HEK293 (cell line): ENCODE measurements at regions not wholly inside any gene's neighbourhood (a gene's known extent, or its start where the extent isn't known, plus 50 kb on each side); places are given as distances from the start of the nearest gene placed in this dataset.

ENCODE experiments used
- HOXA7 ChIP-seq: sonication (generic); formaldehyde crosslinking; IDR thresholded peaks from 2 replicates; pipeline ENCODE4 v1.8.1; 2022; ENCODE audit warnings: missing genetic modification reagents, borderline replicate concordance
- OSR2 ChIP-seq: fragments of 450-650 bp; formaldehyde crosslinking; IDR thresholded peaks from 2 replicates; pipeline ENCODE4 v1.5.1; 2016; ENCODE audit warnings: missing biosample characterization, missing genetic modification characterization
- REST ChIP-seq: fragments of 450-650 bp; formaldehyde crosslinking; IDR thresholded peaks from 2 replicates; pipeline ENCODE4 v1.5.1; 2016; ENCODE audit warnings: missing biosample characterization, missing genetic modification characterization
- YY1 ChIP-seq: fragments of 450-650 bp; formaldehyde crosslinking; IDR thresholded peaks from 2 replicates; pipeline ENCODE4 v1.5.1; 2018; ENCODE audit warnings: missing biosample characterization, missing genetic modification characterization
- ZBTB26 ChIP-seq: fragments of 450-650 bp; formaldehyde crosslinking; optimal IDR thresholded peaks from 2 replicates; pipeline ENCODE3; 2016; ENCODE audit warnings: missing biosample characterization, mild to moderate bottlenecking, missing genetic modification characterization
- ZNF114 ChIP-seq: fragments of 450-650 bp; formaldehyde crosslinking; IDR thresholded peaks from 2 replicates; pipeline ENCODE4 v1.5.0; 2017; ENCODE audit warnings: missing biosample characterization, missing genetic modification characterization
- ZNF146 ChIP-seq: fragments of 450-650 bp; formaldehyde crosslinking; IDR thresholded peaks from 2 replicates; pipeline ENCODE4 v1.5.1; 2016; ENCODE audit warnings: missing biosample characterization, missing genetic modification characterization
- ZNF24 ChIP-seq: fragments of 450-650 bp; formaldehyde crosslinking; IDR thresholded peaks from 2 replicates; pipeline ENCODE4 v1.5.1; 2016; ENCODE audit warnings: missing biosample characterization, missing genetic modification characterization
- ZNF624 ChIP-seq: fragments of 450-650 bp; formaldehyde crosslinking; IDR thresholded peaks from 2 replicates; pipeline ENCODE4 v1.5.1; 2017; ENCODE audit warnings: missing biosample characterization, missing genetic modification characterization
- ZNF747 ChIP-seq: fragments of 450-650 bp; formaldehyde crosslinking; IDR thresholded peaks from 2 replicates; pipeline ENCODE4 v1.5.1; 2016; ENCODE audit warnings: missing biosample characterization, missing genetic modification characterization
- ZNF791 ChIP-seq: fragments of 450-650 bp; formaldehyde crosslinking; IDR thresholded peaks from 2 replicates; pipeline ENCODE4 v1.5.1; 2016; ENCODE audit warnings: missing biosample characterization, missing genetic modification characterization
- ZSCAN4 ChIP-seq: fragments of 450-650 bp; formaldehyde crosslinking; IDR thresholded peaks from 2 replicates; pipeline ENCODE4 v1.5.1; 2017; ENCODE audit warnings: missing biosample characterization, missing genetic modification characterization
- TF ChIP-seq, protein P1 (sequence below): fragments of 450-650 bp; formaldehyde crosslinking; IDR thresholded peaks from 2 replicates; pipeline ENCODE4 v1.5.1; 2016; ENCODE audit warnings: missing biosample characterization, missing genetic modification characterization
- TF ChIP-seq, protein P2 (sequence below): sonication (generic); formaldehyde crosslinking; IDR thresholded peaks from 2 replicates; pipeline ENCODE4 v1.8.1; 2022; ENCODE audit warnings: mild to moderate bottlenecking, moderate library complexity, missing genetic modification reagents

DNA sequence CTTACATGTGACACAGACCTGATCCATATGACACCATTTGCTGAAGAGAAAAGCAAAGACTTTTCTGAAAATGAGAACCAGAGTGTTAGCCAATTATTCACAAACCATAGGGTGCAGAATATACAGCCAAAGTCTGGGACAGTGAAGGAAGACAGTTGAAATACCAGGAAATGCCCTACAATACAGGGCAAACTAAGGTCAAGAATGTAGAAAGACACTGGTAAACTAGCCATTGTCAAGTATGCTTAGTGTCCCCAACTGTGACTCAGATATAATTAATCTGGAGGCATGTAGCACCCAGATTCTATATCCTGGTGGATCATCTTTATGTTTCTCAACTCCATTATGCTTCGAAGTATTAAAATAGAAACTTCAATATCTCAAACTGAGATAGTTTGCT lies 200.9 kb upstream of the FSTL5 start:
- TF ChIP-seq ZNF146 (tag by site-specific recombination) (no peak), ZNF624 (tag by site-specific recombination) (no peak), ZNF114 (no peak), ZNF747 (no peak), YY1 (no peak), REST (tag by site-specific recombination) (no peak), ZNF24 (tag by site-specific recombination) (no peak), ZNF791 (tag by site-specific recombination) (no peak), HOXA7 (CRISPR knock-in tag) (no peak), ZSCAN4 (tag by site-specific recombination) (no peak), ZBTB26 (tag by site-specific recombination) (no peak), OSR2 (tag by site-specific recombination) (no peak)
- TF ChIP-seq, protein P1, sequence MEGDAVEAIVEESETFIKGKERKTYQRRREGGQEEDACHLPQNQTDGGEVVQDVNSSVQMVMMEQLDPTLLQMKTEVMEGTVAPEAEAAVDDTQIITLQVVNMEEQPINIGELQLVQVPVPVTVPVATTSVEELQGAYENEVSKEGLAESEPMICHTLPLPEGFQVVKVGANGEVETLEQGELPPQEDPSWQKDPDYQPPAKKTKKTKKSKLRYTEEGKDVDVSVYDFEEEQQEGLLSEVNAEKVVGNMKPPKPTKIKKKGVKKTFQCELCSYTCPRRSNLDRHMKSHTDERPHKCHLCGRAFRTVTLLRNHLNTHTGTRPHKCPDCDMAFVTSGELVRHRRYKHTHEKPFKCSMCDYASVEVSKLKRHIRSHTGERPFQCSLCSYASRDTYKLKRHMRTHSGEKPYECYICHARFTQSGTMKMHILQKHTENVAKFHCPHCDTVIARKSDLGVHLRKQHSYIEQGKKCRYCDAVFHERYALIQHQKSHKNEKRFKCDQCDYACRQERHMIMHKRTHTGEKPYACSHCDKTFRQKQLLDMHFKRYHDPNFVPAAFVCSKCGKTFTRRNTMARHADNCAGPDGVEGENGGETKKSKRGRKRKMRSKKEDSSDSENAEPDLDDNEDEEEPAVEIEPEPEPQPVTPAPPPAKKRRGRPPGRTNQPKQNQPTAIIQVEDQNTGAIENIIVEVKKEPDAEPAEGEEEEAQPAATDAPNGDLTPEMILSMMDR (tag by site-specific recombination) = no peak
- TF ChIP-seq, protein P2, sequence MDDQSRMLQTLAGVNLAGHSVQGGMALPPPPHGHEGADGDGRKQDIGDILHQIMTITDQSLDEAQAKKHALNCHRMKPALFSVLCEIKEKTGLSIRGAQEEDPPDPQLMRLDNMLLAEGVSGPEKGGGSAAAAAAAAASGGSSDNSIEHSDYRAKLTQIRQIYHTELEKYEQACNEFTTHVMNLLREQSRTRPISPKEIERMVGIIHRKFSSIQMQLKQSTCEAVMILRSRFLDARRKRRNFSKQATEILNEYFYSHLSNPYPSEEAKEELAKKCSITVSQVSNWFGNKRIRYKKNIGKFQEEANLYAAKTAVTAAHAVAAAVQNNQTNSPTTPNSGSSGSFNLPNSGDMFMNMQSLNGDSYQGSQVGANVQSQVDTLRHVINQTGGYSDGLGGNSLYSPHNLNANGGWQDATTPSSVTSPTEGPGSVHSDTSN (CRISPR knock-in tag) = no peak
